Gastroesophageal sphincter (tissue), 4 donors: ENCODE measurements at regions not wholly inside any gene's neighbourhood (a gene's known extent, or its start where the extent isn't known, plus 50 kb on each side); places are given as distances from the start of the nearest gene placed in this dataset.

Source experiments
- ATAC-seq: fragments of 150-250 bp; one replicate; pipeline ENCODE4 v1.9.1; 2016; ENCODE audit warnings: mild to moderate bottlenecking, moderate library complexity
- H3K27ac ChIP-seq, 4 donors: fragments of 200-600 bp; sonication (generic) in 3 of 4; 1 replicate in 3 of 4; 2 replicates in 1 of 4; pipeline ENCODE4 v1.5.1; 2016 to 2019
- H3K27me3 ChIP-seq: fragments of 200-600 bp; sonication (generic); one replicate; pipeline ENCODE4 v1.5.1; 2019
- H3K36me3 ChIP-seq, 2 donors: fragments of 200-600 bp; sonication (generic); one replicate each; pipeline ENCODE4 v1.5.1; 2019; ENCODE audit warnings: control low read depth in 1 of 2
- H3K4me1 ChIP-seq, 3 donors: fragments of 200-600 bp; sonication (generic); 1 replicate in 2 of 3; 2 replicates in 1 of 3; pipeline ENCODE4 v1.5.1; 2016 to 2019; ENCODE audit warnings: control low read depth in 2 of 3
- H3K4me3 ChIP-seq, 2 donors: fragments of 200-600 bp; sonication (generic); one replicate each; pipeline ENCODE4 v1.5.1; 2019; ENCODE audit warnings: mild to moderate bottlenecking in 1 of 2, moderate library complexity in 1 of 2
- H3K9me3 ChIP-seq, 3 donors: fragments of 200-600 bp; sonication (generic); one replicate each; pipeline ENCODE4 v1.5.1; 2017 to 2019; ENCODE audit warnings: control low read depth in 2 of 3
- CTCF ChIP-seq, 4 experiments: fragments of 200-600 bp in 2 of 4; fragments of 450-650 bp in 2 of 4; sonication (generic) in 1 of 4; IDR thresholded peaks; one replicate each; pipeline ENCODE4 v1.5.1; 2017 to 2019; ENCODE audit warnings: antibody characterized with exemption in 4 of 4, mild to moderate bottlenecking in 2 of 4, moderate library complexity in 2 of 4
- EP300 ChIP-seq: sonication (generic); formaldehyde crosslinking; IDR thresholded peaks from one replicate; pipeline ENCODE4 v1.6.1; 2017; ENCODE audit warnings: antibody characterized with exemption, mild to moderate bottlenecking
- POLR2A ChIP-seq, 2 donors: fragments of 450-650 bp; IDR thresholded peaks; one replicate each; pipeline ENCODE4 v1.6.1; 2017; ENCODE audit warnings: antibody characterized with exemption in 2 of 2, mild to moderate bottlenecking in 2 of 2, moderate library complexity in 1 of 2
- POLR2AphosphoS5 ChIP-seq: sonication (generic); formaldehyde crosslinking; IDR thresholded peaks from one replicate; pipeline ENCODE4 v1.6.1; 2017; ENCODE audit warnings: antibody characterized with exemption
- WGBS, 2 donors: methylation state at CpG; one replicate each; pipeline ENCODE4 v1.1.5; 2018; ENCODE audit warnings: low coverage in 1 of 2; 5-methylcytosine and 5-hydroxymethylcytosine counted together

GRCh38 chr1:218034468-218034867 lies 250.6 kb upstream of the RRP15 start:
- H3K9me3 ChIP-seq, result peaks cover 0 to 6% (median 0%) of the 10 kb centered on the region in 3 donors
- no peak overlapping the region for H3K27ac ChIP-seq
- ATAC-seq, result no peak
- H3K4me1 ChIP-seq, result no peaks in the 10 kb centered on the region
- H3K36me3 ChIP-seq, result no peaks in the 10 kb centered on the region
- 40 to 56% methylated on average over 3 to 7 of the region's 7 CpGs for WGBS, 2 donors
- H3K27me3 ChIP-seq, result no peaks in the 10 kb centered on the region
- no peak overlapping the region for H3K4me3 ChIP-seq
- no peak for TF ChIP-seq POLR2A (IDR thresholded peaks at IDR 0.05)
- TF ChIP-seq CTCF (IDR thresholded peaks at IDR 0.05), result no peak
- TF ChIP-seq POLR2AphosphoS5, result no peak
- no peak for TF ChIP-seq EP300

- TF ChIP-seq CTCF (IDR thresholded peaks at IDR 0.05) (no peak), POLR2A (IDR thresholded peaks at IDR 0.05) (no peak), POLR2AphosphoS5 (no peak), EP300 (no peak)
- Histone ChIP-seq H3K27me3 (no peaks in the 10 kb centered on the region), H3K4me1 (no peaks in the 10 kb centered on the region), H3K9me3 (no peaks in the 10 kb centered on the region), H3K27ac (no peak overlapping the region), H3K36me3 (no peaks in the 10 kb centered on the region), H3K4me3 (no peak overlapping the region)
- WGBS, 2 donors, result 0 to 14% methylated on average over 1 of the region's 1 CpG
- ATAC-seq, result no peak
These were observed 236.2 kb upstream of the RRP15 start for GRCh38 chr1:218048828-218049420.

GRCh38 chr1:218049641-218050040 lies 235.5 kb upstream of the RRP15 start:
- Histone ChIP-seq H3K4me3 (no peak overlapping the region), H3K27me3 (no peaks in the 10 kb centered on the region), H3K27ac (no peak overlapping the region), H3K9me3 (no peaks in the 10 kb centered on the region), H3K36me3 (no peaks in the 10 kb centered on the region), H3K4me1 (no peaks in the 10 kb centered on the region)
- 61 to 92% methylated on average over 4 to 9 of the region's 9 CpGs for WGBS, 2 donors
- no peak for TF ChIP-seq EP300
- no peak for TF ChIP-seq POLR2A (IDR thresholded peaks at IDR 0.05)
- no peak for TF ChIP-seq CTCF (IDR thresholded peaks at IDR 0.05)
- TF ChIP-seq POLR2AphosphoS5, result no peak
- ATAC-seq, result no peak

- ATAC-seq, result no peak
These were observed 226.4 kb upstream of the RRP15 start for GRCh38 chr1:218058730-218059129.

More at GRCh38 chr1:218058730-218059129, 226.4 kb upstream of the RRP15 start:
- H3K4me3 ChIP-seq, result no peak overlapping the region
- H3K27me3 ChIP-seq, result no peaks in the 10 kb centered on the region
- no peaks in the 10 kb centered on the region for H3K9me3 ChIP-seq
- H3K27ac ChIP-seq, result no peak overlapping the region
- no peaks in the 10 kb centered on the region for H3K36me3 ChIP-seq
- no peak for TF ChIP-seq POLR2AphosphoS5
- no peak for TF ChIP-seq CTCF (IDR thresholded peaks at IDR 0.05)
- TF ChIP-seq EP300, result no peak
- no peak for TF ChIP-seq POLR2A (IDR thresholded peaks at IDR 0.05)
- H3K4me1 ChIP-seq, result no peaks in the 10 kb centered on the region
- 75 to 95% methylated on average over 2 of the region's 2 CpGs for WGBS, 2 donors
